ENCODE measurements at regions not wholly inside any gene's neighbourhood (a gene's known extent, or its start where the extent isn't known, plus 50 kb on each side); places are given as distances from the start of the nearest gene placed in this dataset.

DNA sequence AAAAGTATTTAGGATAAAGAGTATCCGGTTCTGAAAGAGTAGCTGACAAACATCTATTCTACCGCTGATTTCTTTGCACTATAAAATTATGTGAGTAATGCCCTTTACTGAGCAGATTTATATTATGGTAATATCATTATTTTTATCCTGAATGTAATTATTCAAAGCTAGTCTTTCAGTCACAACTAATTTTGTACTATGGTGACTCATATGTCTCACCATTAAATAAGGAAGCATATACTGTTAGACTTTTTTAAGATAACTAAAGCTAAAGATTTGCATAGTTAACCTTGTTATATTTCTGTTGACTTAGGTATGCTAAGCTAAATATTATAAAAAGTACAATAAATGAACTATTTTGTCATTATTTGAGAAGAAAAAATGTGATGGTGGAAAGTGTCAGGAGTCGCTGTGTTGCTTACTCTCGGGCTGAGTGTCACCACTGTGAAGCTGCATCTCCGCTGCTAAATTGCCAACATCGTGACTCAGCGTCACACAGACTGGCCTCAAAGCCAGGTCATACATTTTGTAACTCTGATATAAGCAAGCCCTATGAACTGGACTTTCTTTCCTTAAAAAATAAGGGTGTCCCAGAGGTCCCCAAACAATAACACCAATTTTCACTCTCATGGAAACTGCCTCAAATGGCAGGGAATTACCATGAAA is 69.1 kb upstream of the SSTR1 start:
- no peaks in the 10 kb centered on the region for H3K4me1 ChIP-seq
- no peak overlapping the region for H3K4me3 ChIP-seq (replicated peaks in 1 of 3)
- WGBS, 2 donors = 92 to 94% methylated on average over 7 of the region's 7 CpGs
- intact Hi-C loops (cut with DNase I) = no loop called here
- no peaks in the 10 kb centered on the region for H3K27me3 ChIP-seq
- no peaks in the 10 kb centered on the region for H3K36me3 ChIP-seq
- no peak for DNase-seq
- H3K27ac ChIP-seq = no peak overlapping the region
- TF ChIP-seq, protein P1, sequence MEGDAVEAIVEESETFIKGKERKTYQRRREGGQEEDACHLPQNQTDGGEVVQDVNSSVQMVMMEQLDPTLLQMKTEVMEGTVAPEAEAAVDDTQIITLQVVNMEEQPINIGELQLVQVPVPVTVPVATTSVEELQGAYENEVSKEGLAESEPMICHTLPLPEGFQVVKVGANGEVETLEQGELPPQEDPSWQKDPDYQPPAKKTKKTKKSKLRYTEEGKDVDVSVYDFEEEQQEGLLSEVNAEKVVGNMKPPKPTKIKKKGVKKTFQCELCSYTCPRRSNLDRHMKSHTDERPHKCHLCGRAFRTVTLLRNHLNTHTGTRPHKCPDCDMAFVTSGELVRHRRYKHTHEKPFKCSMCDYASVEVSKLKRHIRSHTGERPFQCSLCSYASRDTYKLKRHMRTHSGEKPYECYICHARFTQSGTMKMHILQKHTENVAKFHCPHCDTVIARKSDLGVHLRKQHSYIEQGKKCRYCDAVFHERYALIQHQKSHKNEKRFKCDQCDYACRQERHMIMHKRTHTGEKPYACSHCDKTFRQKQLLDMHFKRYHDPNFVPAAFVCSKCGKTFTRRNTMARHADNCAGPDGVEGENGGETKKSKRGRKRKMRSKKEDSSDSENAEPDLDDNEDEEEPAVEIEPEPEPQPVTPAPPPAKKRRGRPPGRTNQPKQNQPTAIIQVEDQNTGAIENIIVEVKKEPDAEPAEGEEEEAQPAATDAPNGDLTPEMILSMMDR (IDR thresholded peaks at IDR 0.05) = no peak
- no peak for TF ChIP-seq POLR2A (IDR thresholded peaks at IDR 0.05)
- no peaks in the 10 kb centered on the region for H3K9me3 ChIP-seq

DNA sequence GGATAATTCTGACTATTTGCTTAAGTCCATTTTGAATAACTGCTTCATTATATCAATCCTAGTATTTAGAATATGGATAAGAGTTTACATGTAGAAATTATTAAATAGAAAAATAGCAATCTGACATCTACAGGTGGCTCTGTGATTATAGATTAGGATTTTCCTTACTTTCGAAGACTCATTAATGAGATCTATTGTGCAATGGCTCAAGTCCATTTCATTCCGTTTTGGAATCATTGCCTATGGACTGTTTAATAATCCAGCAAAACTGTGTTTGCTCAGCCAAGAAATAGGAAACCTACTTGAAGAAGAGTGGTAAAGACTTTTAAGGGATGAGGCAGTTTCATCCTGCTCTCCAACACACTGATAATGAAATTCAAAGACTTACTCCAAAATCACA is 67.8 kb upstream of the SSTR1 start:
- no peak for TF ChIP-seq POLR2A (IDR thresholded peaks at IDR 0.05)
- TF ChIP-seq, protein P1 (IDR thresholded peaks at IDR 0.05) = no peak
- H3K36me3 ChIP-seq = no peaks in the 10 kb centered on the region
- no peaks in the 10 kb centered on the region for H3K9me3 ChIP-seq
- 92 to 93% methylated on average over 2 of the region's 2 CpGs for WGBS, 2 donors
- no peaks in the 10 kb centered on the region for H3K27me3 ChIP-seq
- no peak for DNase-seq
- H3K27ac ChIP-seq = no peak overlapping the region
- H3K4me3 ChIP-seq (replicated peaks in 1 of 3) = no peak overlapping the region
- H3K4me1 ChIP-seq = no peaks in the 10 kb centered on the region
- intact Hi-C loops (cut with DNase I) = no loop called here

DNA sequence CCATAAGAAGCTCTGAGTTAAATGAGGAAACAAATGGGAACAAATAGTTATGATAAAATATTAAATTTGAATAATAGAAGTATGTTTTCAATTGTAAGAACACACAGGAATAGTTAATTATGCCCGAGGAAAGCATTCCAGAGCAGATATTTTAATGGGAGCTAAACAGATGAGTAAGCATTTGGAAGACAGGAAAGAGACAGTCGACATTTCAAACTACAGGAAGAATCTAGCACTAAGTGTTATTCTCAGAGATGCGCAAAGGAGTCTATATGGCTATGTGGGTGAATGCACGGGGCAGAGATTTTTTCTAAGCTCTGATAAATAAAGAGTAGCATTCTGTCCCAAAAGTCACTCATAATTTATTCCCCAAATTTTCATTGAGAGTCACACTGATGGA is 64.5 kb upstream of the SSTR1 start:
- no peak for TF ChIP-seq POLR2A (IDR thresholded peaks at IDR 0.05)
- TF ChIP-seq, protein P1 (IDR thresholded peaks at IDR 0.05) = no peak
- H3K27ac ChIP-seq = no peak overlapping the region
- no peaks in the 10 kb centered on the region for H3K9me3 ChIP-seq
- WGBS, 2 donors = 78 to 80% methylated on average over 4 of the region's 4 CpGs
- H3K27me3 ChIP-seq = no peaks in the 10 kb centered on the region
- no peak for DNase-seq
- no peaks in the 10 kb centered on the region for H3K4me1 ChIP-seq
- intact Hi-C loops (cut with DNase I) = no loop called here
- no peaks in the 10 kb centered on the region for H3K36me3 ChIP-seq
- no peak overlapping the region for H3K4me3 ChIP-seq (replicated peaks in 1 of 3)

DNA sequence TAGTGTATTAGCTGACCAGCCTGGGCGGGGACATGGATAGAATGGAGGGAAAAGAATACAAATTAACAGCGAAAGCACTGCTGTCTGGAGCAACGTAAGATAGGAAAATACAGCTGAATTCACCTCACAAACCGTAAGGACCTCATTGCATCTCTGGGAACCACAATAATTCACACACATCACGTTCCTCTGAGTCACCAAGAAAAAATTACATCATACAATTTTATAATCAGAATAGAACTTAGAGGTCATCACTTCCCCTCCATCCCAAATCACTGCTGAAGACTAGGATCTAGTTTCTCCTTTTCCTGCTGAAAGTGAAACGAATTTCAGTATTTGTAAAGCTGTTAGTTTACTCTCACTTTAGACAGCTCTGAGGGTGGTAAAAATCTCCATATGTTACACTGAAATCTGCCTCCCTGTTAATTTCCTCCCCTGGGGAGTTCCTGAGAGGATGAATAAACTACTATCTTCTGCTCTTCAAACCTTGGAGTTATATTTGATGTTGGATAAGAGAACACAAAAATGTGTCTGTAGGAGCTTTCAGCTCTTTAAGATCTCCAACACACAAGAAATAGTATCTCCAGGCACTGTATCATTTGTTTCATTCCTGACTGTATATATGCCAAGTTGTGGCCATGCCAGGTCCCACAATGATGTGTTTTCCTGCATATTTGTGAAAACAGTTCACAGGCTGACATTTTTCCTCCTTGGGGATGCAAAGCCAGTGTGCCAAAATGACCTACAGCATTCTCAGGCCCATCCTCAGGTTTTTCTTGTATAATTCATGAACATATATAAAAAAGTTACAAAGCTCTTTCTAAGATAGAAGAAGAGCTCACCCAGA is 63.8 kb upstream of the SSTR1 start:
- intact Hi-C loops (cut with DNase I) = no loop called here
- TF ChIP-seq, protein P1 (IDR thresholded peaks at IDR 0.05) = no peak
- no peak for TF ChIP-seq POLR2A (IDR thresholded peaks at IDR 0.05)

DNA sequence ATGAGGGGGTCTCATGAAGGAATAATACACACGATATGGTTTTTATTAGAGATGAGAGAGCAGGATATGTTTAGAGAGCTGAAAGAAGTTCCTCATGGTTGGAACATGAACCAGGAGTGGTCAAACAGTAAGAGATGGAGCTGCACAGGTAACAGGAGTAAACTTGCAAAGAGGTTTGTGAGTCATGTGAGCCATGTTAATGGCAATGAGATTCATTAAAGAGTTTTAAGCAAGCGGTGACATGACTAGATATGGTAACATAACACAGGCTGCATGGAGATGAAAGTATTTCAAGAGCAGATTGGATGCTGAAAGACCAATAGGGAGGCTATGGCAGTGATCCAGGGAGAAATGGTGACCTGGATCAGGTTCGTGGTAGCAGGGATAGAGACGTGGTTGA is 62.6 kb upstream of the SSTR1 start:
- H3K27me3 ChIP-seq = no peaks in the 10 kb centered on the region
- H3K4me1 ChIP-seq = no peaks in the 10 kb centered on the region
- intact Hi-C loops (cut with DNase I) = no loop called here
- TF ChIP-seq POLR2A (IDR thresholded peaks at IDR 0.05) = no peak
- TF ChIP-seq, protein P1 (IDR thresholded peaks at IDR 0.05) = no peak
- no peaks in the 10 kb centered on the region for H3K9me3 ChIP-seq
- no peaks in the 10 kb centered on the region for H3K36me3 ChIP-seq
- DNase-seq = no peak
- no peak overlapping the region for H3K27ac ChIP-seq
- H3K4me3 ChIP-seq (replicated peaks in 1 of 3) = no peak overlapping the region
- 74 to 78% methylated on average over 4 of the region's 4 CpGs for WGBS, 2 donors

More for the DNA sequence above, 63.8 kb upstream of the SSTR1 start:
- Histone ChIP-seq H3K27me3 (no peaks in the 10 kb centered on the region), H3K4me1 (no peaks in the 10 kb centered on the region), H3K9me3 (no peaks in the 10 kb centered on the region), H3K27ac (no peak overlapping the region), H3K4me3 (replicated peaks in 1 of 3) (no peak overlapping the region), H3K36me3 (no peaks in the 10 kb centered on the region)
- no peak for DNase-seq
- WGBS, 2 donors = 71 to 73% methylated on average over 6 of the region's 6 CpGs
